ENCODE measurements at regions not wholly inside any gene's neighbourhood (a gene's known extent, or its start where the extent isn't known, plus 50 kb on each side); places are given as distances from the start of the nearest gene placed in this dataset.

- H3K9me3 ChIP-seq (replicated peaks; ENCODE audit: control insufficient read depth, insufficient read depth, low read length): peaks cover 12% of the 10 kb centered on the region
- dilution Hi-C loops (cut with MboI; ENCODE audit: extremely low pct_ligation_motif_present, low sequenced_read_pairs) (no loop called here), intact Hi-C loops (cut with micrococcal nuclease) (no loop called here)
- H3K9me1 ChIP-seq (replicated peaks; ENCODE audit: control insufficient read depth, extremely low read depth, insufficient read depth, low read length): no peaks in the 10 kb centered on the region
- no peaks in the 10 kb centered on the region for H3K79me2 ChIP-seq (ENCODE audit: control insufficient read depth, insufficient read depth, low read length)
- TF ChIP-seq POLR2AphosphoS5 (IDR thresholded peaks at IDR 0.05; ENCODE audit: insufficient read depth, low read depth, low read length): no peak
- TF ChIP-seq JUN (IDR thresholded peaks at IDR 0.05; ENCODE audit: borderline replicate concordance, insufficient read depth, insufficient read length, low read depth): no peak
- no peak for TF ChIP-seq GATA2 (IDR thresholded peaks at IDR 0.05; ENCODE audit: insufficient read depth, insufficient read length, low read depth, low read length)
- no peak for TF ChIP-seq MYC (IDR thresholded peaks at IDR 0.05; ENCODE audit: low read depth, low read length)
- ChIA-PET POLR2A (no interaction called here), CTCF (no interaction called here)
- H2AFZ ChIP-seq (ENCODE audit: low read depth, low read length): no peak overlapping the region
- H3K27me3 ChIP-seq (ENCODE audit: control insufficient read depth in 2 of 2, insufficient read depth in 2 of 2, low read length in 2 of 2): no peaks in the 10 kb centered on the region
- no peak for DNase-seq (ENCODE audit: low read depth, low spot score)
- no peak overlapping the region for H3K27ac ChIP-seq (ENCODE audit: insufficient read depth, low read depth, low read length)
- H3K4me3 ChIP-seq (replicated peaks in 1 of 3; ENCODE audit: insufficient read depth in 1 of 3, low read depth in 1 of 3, low read length in 3 of 3): no peak overlapping the region
- H3K4me2 ChIP-seq (ENCODE audit: insufficient read depth, low read length): no peak overlapping the region
- BruUV-seq (replicated peaks): no TSS peak
- no peaks in the 10 kb centered on the region for H3K36me3 ChIP-seq (ENCODE audit: control insufficient read depth in 2 of 2, extremely low read depth in 1 of 2, insufficient read depth in 2 of 2, low read length in 2 of 2)
- FAIRE-seq: no peak
- no peaks in the 10 kb centered on the region for H3K4me1 ChIP-seq (ENCODE audit: control insufficient read depth, extremely low read depth, insufficient read depth, low read length)
- no peak overlapping the region for H3K9ac ChIP-seq (replicated peaks; ENCODE audit: extremely low read depth, insufficient read depth, low read length)
- no peaks in the 10 kb centered on the region for H4K20me1 ChIP-seq (replicated peaks; ENCODE audit: control insufficient read depth, extremely low read depth, insufficient read depth, low read length)
These were observed 621.5 kb downstream of the CDH9 start for GRCh38 chr5:26416911-26417310.

- dilution Hi-C loops (cut with MboI; ENCODE audit: extremely low pct_ligation_motif_present, low sequenced_read_pairs): no loop called here
- no peak overlapping the region for H3K4me2 ChIP-seq (ENCODE audit: insufficient read depth, low read length)
- no peak overlapping the region for H3K27ac ChIP-seq (ENCODE audit: insufficient read depth, low read depth, low read length)
- H3K36me3 ChIP-seq (ENCODE audit: control insufficient read depth in 2 of 2, extremely low read depth in 1 of 2, insufficient read depth in 2 of 2, low read length in 2 of 2): no peaks in the 10 kb centered on the region
- intact Hi-C loops (cut with micrococcal nuclease): no loop called here
- TF ChIP-seq CTCF (IDR thresholded peaks at IDR 0.05; ENCODE audit: extremely low read depth in 1 of 2, insufficient read depth in 1 of 2, low read depth in 1 of 2, low read length in 2 of 2) (no peak), POLR2A (IDR thresholded peaks at IDR 0.05; ENCODE audit: low read depth, low read length) (no peak), POLR2AphosphoS5 (IDR thresholded peaks at IDR 0.05; ENCODE audit: insufficient read depth, low read depth, low read length) (no peak), JUN (IDR thresholded peaks at IDR 0.05; ENCODE audit: borderline replicate concordance, insufficient read depth, insufficient read length, low read depth) (no peak), GATA2 (IDR thresholded peaks at IDR 0.05; ENCODE audit: insufficient read depth, insufficient read length, low read depth, low read length) (no peak), MYC (IDR thresholded peaks at IDR 0.05; ENCODE audit: low read depth, low read length) (no peak), FOS (IDR thresholded peaks at IDR 0.05; ENCODE audit: borderline replicate concordance, insufficient read depth, low read length) (no peak), EZH2 (IDR thresholded peaks at IDR 0.05; ENCODE audit: borderline replicate concordance, low read depth, low read length, severe bottlenecking) (no peak), MAX (IDR thresholded peaks at IDR 0.05; ENCODE audit: insufficient read depth, insufficient read length) (no peak)
- H4K20me1 ChIP-seq (replicated peaks; ENCODE audit: control insufficient read depth, extremely low read depth, insufficient read depth, low read length): no peaks in the 10 kb centered on the region
- peaks cover 12% of the 10 kb centered on the region for H3K9me3 ChIP-seq (replicated peaks; ENCODE audit: control insufficient read depth, insufficient read depth, low read length)
- no TSS peak for BruUV-seq (replicated peaks)
- ChIA-PET POLR2A (no interaction called here), CTCF (no interaction called here)
- FAIRE-seq: no peak
- H3K27me3 ChIP-seq (ENCODE audit: control insufficient read depth in 2 of 2, insufficient read depth in 2 of 2, low read length in 2 of 2): no peaks in the 10 kb centered on the region
- no peak overlapping the region for H3K4me3 ChIP-seq (replicated peaks in 1 of 3; ENCODE audit: insufficient read depth in 1 of 3, low read depth in 1 of 3, low read length in 3 of 3)
- no peak overlapping the region for H3K9ac ChIP-seq (replicated peaks; ENCODE audit: extremely low read depth, insufficient read depth, low read length)
- no peak for DNase-seq (ENCODE audit: low read depth, low spot score)
- no peaks in the 10 kb centered on the region for H3K4me1 ChIP-seq (ENCODE audit: control insufficient read depth, extremely low read depth, insufficient read depth, low read length)
- no peak overlapping the region for H2AFZ ChIP-seq (ENCODE audit: low read depth, low read length)
- no peaks in the 10 kb centered on the region for H3K79me2 ChIP-seq (ENCODE audit: control insufficient read depth, insufficient read depth, low read length)
- H3K9me1 ChIP-seq (replicated peaks; ENCODE audit: control insufficient read depth, extremely low read depth, insufficient read depth, low read length): no peaks in the 10 kb centered on the region
These were observed 622.2 kb downstream of the CDH9 start for GRCh38 chr5:26415987-26416779.
